ENCODE measurements at regions not wholly inside any gene's neighbourhood (a gene's known extent, or its start where the extent isn't known, plus 50 kb on each side); places are given as distances from the start of the nearest gene placed in this dataset.
A peak's percentile ranks its signal among the peaks of the same experiment; 100 is the strongest.

DNA sequence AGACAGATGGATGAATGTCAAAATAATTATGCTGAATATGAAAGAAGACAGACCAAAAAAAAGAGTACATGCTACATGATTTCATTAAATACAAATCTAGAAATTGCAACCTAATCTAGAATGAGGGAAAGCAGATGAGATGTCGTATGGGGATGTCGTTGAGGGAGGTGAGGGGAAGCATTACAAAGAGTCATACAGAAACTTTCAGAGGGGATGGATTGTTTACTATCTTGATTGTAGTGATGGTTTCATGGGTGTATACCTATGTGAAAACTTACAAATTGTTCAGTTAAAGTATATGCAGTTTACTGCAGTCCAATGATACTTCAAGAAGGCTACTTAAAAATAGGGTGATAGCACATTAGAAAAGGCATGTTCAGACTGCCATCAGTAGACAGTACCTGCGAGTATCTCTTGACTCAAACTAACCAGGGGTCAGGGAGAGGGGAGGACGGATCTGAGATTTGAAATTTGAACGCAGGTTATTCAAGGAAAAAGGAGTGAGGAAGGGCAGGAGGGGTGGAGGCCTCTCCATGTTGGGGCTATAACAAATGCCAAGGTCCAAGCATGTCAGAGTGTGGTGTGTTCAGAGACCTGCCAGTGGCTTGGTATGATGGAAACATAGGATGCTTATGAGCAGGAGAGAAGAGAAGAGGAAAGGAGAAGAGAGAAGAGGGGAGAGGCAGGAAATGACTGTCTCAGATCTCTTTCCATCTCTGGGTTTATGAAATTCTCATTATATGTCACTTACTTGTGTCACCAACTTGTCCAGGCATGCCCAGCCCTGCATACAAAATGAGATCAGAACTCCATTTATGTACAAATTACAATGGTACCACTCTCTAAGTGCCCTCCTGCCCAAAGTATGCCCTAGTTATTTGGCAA lies 257.3 kb upstream of the CXCR4 start:
- peaks cover 49% of the 10 kb centered on the region for H3K4me1 Mint-ChIP-seq (ENCODE audit: low read depth)
- DNase-seq (peak; percentile 65), ATAC-seq (peak; percentile 70)
- no peaks in the 10 kb centered on the region for H3K36me3 Mint-ChIP-seq (ENCODE audit: low read depth)
- ChIA-PET POLR2A (interaction anchor here (1.0 to 1.3 kb wide), 3 partner anchors 70 to 390 kb away, joined by 3 to 6 read pairs (median 3); partner anchors contain the start of gene DARS1), CTCF (interaction anchor here (0.8 to 5.5 kb wide), 9 partner anchors 10 to 501 kb away, joined by 3 to 44 read pairs (median 3); no protein-coding TSS in a partner anchor)
- no peaks in the 10 kb centered on the region for H3K9me3 Mint-ChIP-seq
- H3K4me3 Mint-ChIP-seq = no peak overlapping the region
- peak overlapping the region; percentile 90 for H3K27ac Mint-ChIP-seq
- TF ChIP-seq, protein P1, sequence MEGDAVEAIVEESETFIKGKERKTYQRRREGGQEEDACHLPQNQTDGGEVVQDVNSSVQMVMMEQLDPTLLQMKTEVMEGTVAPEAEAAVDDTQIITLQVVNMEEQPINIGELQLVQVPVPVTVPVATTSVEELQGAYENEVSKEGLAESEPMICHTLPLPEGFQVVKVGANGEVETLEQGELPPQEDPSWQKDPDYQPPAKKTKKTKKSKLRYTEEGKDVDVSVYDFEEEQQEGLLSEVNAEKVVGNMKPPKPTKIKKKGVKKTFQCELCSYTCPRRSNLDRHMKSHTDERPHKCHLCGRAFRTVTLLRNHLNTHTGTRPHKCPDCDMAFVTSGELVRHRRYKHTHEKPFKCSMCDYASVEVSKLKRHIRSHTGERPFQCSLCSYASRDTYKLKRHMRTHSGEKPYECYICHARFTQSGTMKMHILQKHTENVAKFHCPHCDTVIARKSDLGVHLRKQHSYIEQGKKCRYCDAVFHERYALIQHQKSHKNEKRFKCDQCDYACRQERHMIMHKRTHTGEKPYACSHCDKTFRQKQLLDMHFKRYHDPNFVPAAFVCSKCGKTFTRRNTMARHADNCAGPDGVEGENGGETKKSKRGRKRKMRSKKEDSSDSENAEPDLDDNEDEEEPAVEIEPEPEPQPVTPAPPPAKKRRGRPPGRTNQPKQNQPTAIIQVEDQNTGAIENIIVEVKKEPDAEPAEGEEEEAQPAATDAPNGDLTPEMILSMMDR (IDR thresholded peaks at IDR 0.05) = no peak
- H3K27me3 Mint-ChIP-seq = no peaks in the 10 kb centered on the region
- intact Hi-C loops (cut with micrococcal nuclease) = loop anchor here (5.0 kb wide), 2 partner anchors 73 to 388 kb away; partner anchors contain the start of gene DARS1

DNA sequence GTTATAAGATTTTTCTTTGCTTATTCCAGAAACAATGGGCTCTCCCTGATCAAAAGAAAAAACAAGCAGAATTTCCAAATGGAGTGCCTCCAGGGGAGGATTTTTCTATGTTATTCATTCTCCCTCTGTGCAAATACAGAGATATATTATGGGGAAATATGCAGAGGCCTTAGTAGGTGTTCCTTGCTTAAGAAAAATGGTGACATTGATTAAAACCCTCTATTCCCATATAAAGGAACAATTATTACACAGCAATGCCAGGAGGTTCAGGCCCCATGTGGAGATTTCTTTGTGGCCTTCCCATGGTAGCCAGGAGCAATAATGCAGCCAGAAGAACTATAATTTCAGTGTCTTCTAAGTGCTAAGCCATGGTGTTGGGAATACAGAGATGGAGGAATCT lies 255.9 kb upstream of the CXCR4 start:
- H3K4me1 Mint-ChIP-seq (ENCODE audit: low read depth) = peaks cover 49% of the 10 kb centered on the region
- no peak overlapping the region for H3K4me3 Mint-ChIP-seq
- intact Hi-C loops (cut with micrococcal nuclease) = no loop called here
- POLR2A ChIA-PET = interaction anchor here (1.5 kb wide), 1 partner anchor 107 kb away, joined by 3 read pairs; no protein-coding TSS in a partner anchor
- CTCF ChIA-PET = no interaction called here
- H3K27ac Mint-ChIP-seq = no peak overlapping the region
- TF ChIP-seq, protein P1 (IDR thresholded peaks at IDR 0.05) = no peak
- DNase-seq (no peak), ATAC-seq (no peak)
- H3K36me3 Mint-ChIP-seq (ENCODE audit: low read depth) = no peaks in the 10 kb centered on the region
- peaks cover 2% of the 10 kb centered on the region for H3K27me3 Mint-ChIP-seq
- no peaks in the 10 kb centered on the region for H3K9me3 Mint-ChIP-seq

DNA sequence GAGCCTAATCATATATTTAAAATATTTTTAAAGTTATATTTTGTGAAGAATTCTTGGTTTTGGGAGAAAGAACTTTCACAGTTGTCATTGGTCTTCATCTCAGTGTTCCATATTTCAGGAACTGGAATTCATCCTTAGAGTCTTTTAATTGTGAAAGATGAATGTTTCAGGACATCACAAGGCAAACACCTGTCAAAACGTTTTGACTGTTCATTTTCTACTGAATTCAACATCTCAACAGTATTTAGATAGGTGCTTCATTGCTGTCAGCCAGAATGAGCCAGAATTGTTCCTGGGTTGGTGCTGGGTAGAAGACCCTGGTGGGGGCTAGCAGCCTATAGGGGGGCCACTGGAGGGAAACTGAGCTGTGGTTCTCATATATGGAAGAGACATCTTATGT lies 255.1 kb upstream of the CXCR4 start:
- ATAC-seq (no peak), DNase-seq (no peak)
- Mint-ChIP-seq H3K27me3 (peaks cover 2% of the 10 kb centered on the region), H3K27ac (no peak overlapping the region), H3K9me3 (no peaks in the 10 kb centered on the region), H3K4me3 (no peak overlapping the region), H3K36me3 (ENCODE audit: low read depth) (no peaks in the 10 kb centered on the region), H3K4me1 (ENCODE audit: low read depth) (peaks cover 41% of the 10 kb centered on the region)
- ChIA-PET CTCF (no interaction called here), POLR2A (interaction anchor here (1.5 kb wide), 1 partner anchor 106 kb away, joined by 3 read pairs; no protein-coding TSS in a partner anchor)
- TF ChIP-seq, protein P1 (IDR thresholded peaks at IDR 0.05) = no peak
- intact Hi-C loops (cut with micrococcal nuclease) = no loop called here

DNA sequence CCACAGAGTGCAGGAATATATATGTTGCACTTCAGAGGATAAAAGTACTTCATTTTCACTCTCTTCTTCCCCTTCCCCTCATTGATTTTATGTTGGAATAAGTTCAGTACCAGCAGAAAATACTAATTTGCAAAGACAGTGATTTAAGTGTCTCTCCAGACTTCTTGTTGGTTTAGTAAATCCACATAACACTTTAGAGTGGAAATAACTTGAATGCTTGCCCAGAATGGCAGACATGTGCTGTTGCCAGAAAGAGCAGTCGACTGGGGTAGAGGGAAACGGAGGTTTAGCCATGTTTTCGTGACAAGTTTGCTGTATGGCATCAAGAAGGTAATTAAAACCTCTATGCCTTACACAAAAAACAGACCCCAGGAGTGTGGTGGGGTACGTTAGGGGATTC lies 246.0 kb upstream of the CXCR4 start:
- ATAC-seq = no peak
- TF ChIP-seq, protein P1 (IDR thresholded peaks at IDR 0.05) = no peak
- DNase-seq = no peak
- Mint-ChIP-seq H3K9me3 (peaks cover 5% of the 10 kb centered on the region), H3K4me1 (ENCODE audit: low read depth) (peaks cover 41% of the 10 kb centered on the region), H3K36me3 (ENCODE audit: low read depth) (peaks cover 1% of the 10 kb centered on the region), H3K4me3 (no peak overlapping the region), H3K27ac (no peak overlapping the region), H3K27me3 (peaks cover 6% of the 10 kb centered on the region)
- POLR2A ChIA-PET = interaction anchor here (0.8 kb wide), 1 partner anchor 8 kb away, joined by 3 read pairs; no protein-coding TSS in a partner anchor
- CTCF ChIA-PET = no interaction called here
- intact Hi-C loops (cut with micrococcal nuclease) = loop anchor here (2.0 to 5.0 kb wide), 3 partner anchors 37 to 307 kb away; no protein-coding TSS in a partner anchor

DNA sequence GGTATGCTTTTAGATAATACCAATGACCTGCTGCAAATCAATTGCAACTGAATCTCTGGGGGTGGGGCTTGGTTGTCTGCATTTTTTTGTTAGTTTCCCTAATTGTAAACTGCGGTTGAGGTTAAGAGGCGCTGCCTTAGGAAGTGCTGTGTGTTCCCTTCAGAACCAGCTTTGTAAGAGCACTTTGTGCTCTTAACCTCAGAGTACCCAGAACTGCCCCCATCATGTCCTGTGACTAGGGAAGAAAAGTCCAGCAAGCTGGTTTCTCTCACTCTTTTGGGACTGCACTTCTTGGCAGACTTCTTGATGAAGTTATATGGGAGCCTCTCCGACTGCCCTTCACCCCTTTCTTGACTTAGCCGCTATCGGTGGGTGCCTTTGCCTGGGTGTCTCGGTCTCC lies 245.5 kb upstream of the CXCR4 start:
- Mint-ChIP-seq H3K36me3 (ENCODE audit: low read depth) (peaks cover 1% of the 10 kb centered on the region), H3K27ac (no peak overlapping the region), H3K27me3 (peaks cover 6% of the 10 kb centered on the region), H3K4me1 (ENCODE audit: low read depth) (peaks cover 45% of the 10 kb centered on the region), H3K4me3 (no peak overlapping the region), H3K9me3 (peaks cover 5% of the 10 kb centered on the region)
- intact Hi-C loops (cut with micrococcal nuclease) = loop anchor here (2.0 to 5.0 kb wide), 3 partner anchors 36 to 306 kb away; no protein-coding TSS in a partner anchor
- TF ChIP-seq, protein P1 (IDR thresholded peaks at IDR 0.05) = no peak
- ATAC-seq (no peak), DNase-seq (no peak)
- ChIA-PET CTCF (interaction anchor here (0.7 to 1.2 kb wide), 6 partner anchors 9 to 450 kb away, joined by 3 to 5 read pairs (median 4); no protein-coding TSS in a partner anchor), POLR2A (interaction anchor here (0.8 to 1.2 kb wide), 7 partner anchors 8 to 488 kb away, joined by 3 to 4 read pairs (median 4); no protein-coding TSS in a partner anchor)

Data from activated CD8-positive, alpha-beta T cell treated with anti-CD3 and anti-CD28 coated beads for 36 hours (primary cell).